ENCODE measurements at regions not wholly inside any gene's neighbourhood (a gene's known extent, or its start where the extent isn't known, plus 50 kb on each side); places are given as distances from the start of the nearest gene placed in this dataset.

DNA sequence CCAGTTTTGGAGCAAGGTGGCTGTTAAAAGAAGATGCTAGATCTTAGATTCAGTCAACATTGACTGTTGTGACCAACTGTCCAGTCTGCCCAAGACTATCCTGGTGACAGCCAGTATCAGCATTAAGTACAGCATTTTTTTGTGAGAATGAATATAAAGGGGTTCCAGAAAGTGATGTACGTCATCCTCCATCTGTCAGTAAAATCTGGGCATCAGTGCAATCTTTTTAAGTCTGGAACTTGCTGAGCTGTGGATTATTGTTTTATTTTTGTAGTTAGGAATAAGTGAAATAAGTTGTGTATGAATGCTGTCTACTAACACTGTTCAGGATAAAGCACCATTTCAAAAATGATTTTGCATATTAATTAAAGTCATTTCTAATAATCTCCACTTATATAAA, 1020.0 kb upstream of the GHITM start:
- H3K4me1 Mint-ChIP-seq (ENCODE audit: low read depth), result no peaks in the 10 kb centered on the region
- no peak overlapping the region for H3K4me3 Mint-ChIP-seq (ENCODE audit: unreplicated experiment)
- TF ChIP-seq, protein P1, sequence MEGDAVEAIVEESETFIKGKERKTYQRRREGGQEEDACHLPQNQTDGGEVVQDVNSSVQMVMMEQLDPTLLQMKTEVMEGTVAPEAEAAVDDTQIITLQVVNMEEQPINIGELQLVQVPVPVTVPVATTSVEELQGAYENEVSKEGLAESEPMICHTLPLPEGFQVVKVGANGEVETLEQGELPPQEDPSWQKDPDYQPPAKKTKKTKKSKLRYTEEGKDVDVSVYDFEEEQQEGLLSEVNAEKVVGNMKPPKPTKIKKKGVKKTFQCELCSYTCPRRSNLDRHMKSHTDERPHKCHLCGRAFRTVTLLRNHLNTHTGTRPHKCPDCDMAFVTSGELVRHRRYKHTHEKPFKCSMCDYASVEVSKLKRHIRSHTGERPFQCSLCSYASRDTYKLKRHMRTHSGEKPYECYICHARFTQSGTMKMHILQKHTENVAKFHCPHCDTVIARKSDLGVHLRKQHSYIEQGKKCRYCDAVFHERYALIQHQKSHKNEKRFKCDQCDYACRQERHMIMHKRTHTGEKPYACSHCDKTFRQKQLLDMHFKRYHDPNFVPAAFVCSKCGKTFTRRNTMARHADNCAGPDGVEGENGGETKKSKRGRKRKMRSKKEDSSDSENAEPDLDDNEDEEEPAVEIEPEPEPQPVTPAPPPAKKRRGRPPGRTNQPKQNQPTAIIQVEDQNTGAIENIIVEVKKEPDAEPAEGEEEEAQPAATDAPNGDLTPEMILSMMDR (IDR thresholded peaks at IDR 0.05), result no peak
- DNase-seq (ENCODE audit: low spot score), result no peak
- H3K9me3 Mint-ChIP-seq (ENCODE audit: low read depth), result no peaks in the 10 kb centered on the region
- H3K27ac Mint-ChIP-seq (ENCODE audit: unreplicated experiment), result no peak overlapping the region
- H3K27me3 Mint-ChIP-seq (ENCODE audit: low read depth), result peaks cover 2% of the 10 kb centered on the region
- H3K36me3 Mint-ChIP-seq (ENCODE audit: low read depth), result no peaks in the 10 kb centered on the region

DNA sequence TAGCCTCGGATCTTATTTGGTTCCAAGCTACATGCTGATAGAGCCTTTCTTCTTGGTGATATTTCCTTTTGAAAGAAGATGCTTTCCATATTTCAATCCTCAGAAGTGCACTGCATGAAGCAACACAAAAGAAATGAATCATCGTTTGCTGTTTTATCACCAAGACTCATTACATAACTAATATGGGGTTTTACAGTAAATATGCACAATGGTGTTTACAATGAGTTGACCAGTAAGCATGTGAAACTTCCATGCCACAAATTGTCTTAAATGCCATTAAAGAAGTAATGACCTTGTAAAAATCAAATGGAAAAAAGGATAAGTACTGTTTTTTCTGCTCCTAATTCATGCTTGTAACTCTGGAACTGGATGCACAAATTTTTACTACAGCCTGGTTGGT, 1017.0 kb upstream of the GHITM start:
- TF ChIP-seq, protein P1 (IDR thresholded peaks at IDR 0.05), result no peak
- Mint-ChIP-seq H3K27me3 (ENCODE audit: low read depth) (peaks cover 2% of the 10 kb centered on the region), H3K27ac (ENCODE audit: unreplicated experiment) (no peak overlapping the region), H3K4me3 (ENCODE audit: unreplicated experiment) (no peak overlapping the region), H3K9me3 (ENCODE audit: low read depth) (peaks cover 5% of the 10 kb centered on the region), H3K36me3 (ENCODE audit: low read depth) (no peaks in the 10 kb centered on the region), H3K4me1 (ENCODE audit: low read depth) (no peaks in the 10 kb centered on the region)
- no peak for DNase-seq (ENCODE audit: low spot score)

DNA sequence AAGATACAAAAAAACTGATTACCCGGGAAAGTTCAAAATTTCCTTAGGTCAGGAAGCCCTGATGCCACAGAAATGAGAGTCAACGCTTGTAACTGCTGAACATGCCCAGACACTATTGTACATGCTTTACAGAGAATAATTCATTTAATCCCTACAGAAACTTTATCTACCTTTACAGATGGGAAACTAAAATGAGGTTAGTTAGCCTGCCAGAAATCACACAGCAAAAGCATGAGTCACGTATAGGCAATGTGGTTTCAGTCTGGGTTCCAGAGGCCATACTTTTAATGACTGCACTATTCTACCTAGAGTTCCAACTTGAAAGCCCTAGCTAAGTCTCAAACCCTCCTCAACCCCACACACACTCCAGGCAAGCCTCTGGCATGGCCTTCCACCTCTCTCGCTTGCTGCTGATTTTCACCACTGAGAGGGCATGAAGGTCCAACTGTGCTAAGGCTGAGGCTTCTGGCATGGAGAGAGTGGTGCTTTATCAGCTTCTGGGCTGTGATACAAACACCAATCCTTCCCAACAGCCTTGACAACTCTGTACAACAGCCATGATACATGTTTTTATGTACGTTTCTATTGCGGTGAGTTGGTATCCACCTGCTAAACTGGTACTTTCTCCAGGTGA, 1011.2 kb upstream of the GHITM start:
- DNase-seq (ENCODE audit: low spot score), result no peak
- H3K27ac Mint-ChIP-seq (ENCODE audit: unreplicated experiment), result no peak overlapping the region
- no peaks in the 10 kb centered on the region for H3K36me3 Mint-ChIP-seq (ENCODE audit: low read depth)
- peaks cover 7% of the 10 kb centered on the region for H3K27me3 Mint-ChIP-seq (ENCODE audit: low read depth)
- peaks cover 6% of the 10 kb centered on the region for H3K9me3 Mint-ChIP-seq (ENCODE audit: low read depth)
- H3K4me1 Mint-ChIP-seq (ENCODE audit: low read depth), result peaks cover 4% of the 10 kb centered on the region
- TF ChIP-seq, protein P1 (IDR thresholded peaks at IDR 0.05), result no peak
- no peak overlapping the region for H3K4me3 Mint-ChIP-seq (ENCODE audit: unreplicated experiment)

DNA sequence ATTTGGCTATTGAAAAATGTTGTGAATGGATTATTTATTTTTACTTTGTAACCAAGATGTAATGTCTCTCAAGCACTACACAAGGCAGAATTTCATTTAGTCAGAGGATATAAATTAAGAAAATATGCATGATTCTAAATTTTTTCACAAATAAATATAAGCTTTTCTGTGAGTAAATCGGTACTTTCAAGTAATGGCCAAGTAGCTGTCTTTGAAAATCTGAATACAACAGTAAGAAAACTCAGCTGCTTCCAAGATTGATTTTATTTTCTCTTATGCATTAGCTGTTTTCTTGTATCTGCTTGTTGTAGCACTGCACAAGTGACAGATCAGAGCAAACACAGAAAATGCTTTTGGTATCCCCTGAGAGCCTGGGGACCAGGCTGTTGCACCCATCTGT, 998.5 kb upstream of the GHITM start:
- no peak for DNase-seq (ENCODE audit: low spot score)
- H3K36me3 Mint-ChIP-seq (ENCODE audit: low read depth), result no peaks in the 10 kb centered on the region
- peaks cover 5% of the 10 kb centered on the region for H3K27me3 Mint-ChIP-seq (ENCODE audit: low read depth)
- H3K4me3 Mint-ChIP-seq (ENCODE audit: unreplicated experiment), result no peak overlapping the region
- no peaks in the 10 kb centered on the region for H3K4me1 Mint-ChIP-seq (ENCODE audit: low read depth)
- H3K27ac Mint-ChIP-seq (ENCODE audit: unreplicated experiment), result no peak overlapping the region
- TF ChIP-seq, protein P1 (IDR thresholded peaks at IDR 0.05), result no peak
- H3K9me3 Mint-ChIP-seq (ENCODE audit: low read depth), result no peaks in the 10 kb centered on the region

DNA sequence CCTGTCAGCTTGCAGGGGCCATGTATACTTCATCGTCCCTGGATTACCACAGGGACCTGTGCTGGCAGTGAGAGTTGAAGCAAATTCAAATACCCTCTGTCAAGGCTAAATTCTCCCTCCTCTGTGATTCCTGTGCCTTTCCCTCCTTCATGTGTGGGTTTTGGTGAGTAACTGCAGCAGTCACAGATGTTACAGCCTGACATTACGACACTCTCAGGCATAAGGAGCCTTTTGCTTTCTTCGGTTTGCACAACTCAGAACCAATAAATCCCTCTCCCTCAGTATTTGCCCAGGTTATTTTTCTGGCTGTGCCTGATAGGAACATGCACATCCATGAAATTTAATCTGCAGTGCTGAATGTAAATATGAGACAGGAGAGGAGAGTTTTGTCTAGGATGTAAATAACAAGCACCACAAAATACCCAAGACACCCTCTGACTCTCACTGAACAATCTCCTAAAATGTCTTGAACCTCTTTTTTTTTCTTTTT, 997.2 kb upstream of the GHITM start:
- H3K27ac Mint-ChIP-seq (ENCODE audit: unreplicated experiment), result no peak overlapping the region
- H3K27me3 Mint-ChIP-seq (ENCODE audit: low read depth), result peaks cover 5% of the 10 kb centered on the region
- H3K9me3 Mint-ChIP-seq (ENCODE audit: low read depth), result no peaks in the 10 kb centered on the region
- DNase-seq (ENCODE audit: low spot score), result no peak
- H3K4me1 Mint-ChIP-seq (ENCODE audit: low read depth), result no peaks in the 10 kb centered on the region
- TF ChIP-seq, protein P1 (IDR thresholded peaks at IDR 0.05), result no peak
- no peaks in the 10 kb centered on the region for H3K36me3 Mint-ChIP-seq (ENCODE audit: low read depth)
- no peak overlapping the region for H3K4me3 Mint-ChIP-seq (ENCODE audit: unreplicated experiment)
